Activated CD4-positive, alpha-beta T cell treated with anti-CD3 and anti-CD28 coated beads, Interleukin-2, amount 50 U/mL, for 1 hour (primary cell): ENCODE measurements at regions not wholly inside any gene's neighbourhood (a gene's known extent, or its start where the extent isn't known, plus 50 kb on each side); places are given as distances from the start of the nearest gene placed in this dataset.
"Not testable (repeated sequence)": the region's sequence is repeated elsewhere in the genome, so short reads cannot be mapped to it uniquely, and the experiment has no call there.

ENCODE experiments used
- DNase-seq: peaks from one replicate; pipeline ENCODE4 v3.0.0-alpha.2; 2020

DNA sequence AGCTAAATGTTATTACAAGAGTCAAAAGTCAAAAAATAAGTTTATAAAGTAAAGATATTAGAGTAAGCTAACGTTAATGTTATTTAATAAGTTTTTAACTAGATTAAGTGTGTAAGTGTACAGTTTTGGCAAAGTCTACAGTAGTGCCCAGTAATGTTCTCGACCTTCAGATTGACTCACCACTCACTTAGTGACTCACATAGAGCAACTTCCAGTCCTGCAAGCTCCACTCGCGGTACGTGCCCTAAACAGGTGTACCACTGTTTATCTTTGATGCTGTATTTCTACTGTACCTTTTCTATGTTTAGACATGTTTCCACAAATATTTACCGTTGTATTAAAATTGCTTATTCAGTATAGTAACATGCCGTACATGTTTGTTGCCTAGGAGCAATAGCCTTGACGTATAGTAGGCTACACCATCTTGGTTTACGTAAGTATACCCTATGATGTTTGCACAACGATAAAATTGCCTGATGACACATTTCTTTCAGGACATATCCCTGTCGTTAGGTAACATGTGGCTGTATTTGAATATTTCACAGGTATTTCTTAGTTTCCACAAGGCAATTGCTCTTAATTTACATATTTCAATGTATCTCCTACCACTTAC is 1641.9 kb upstream of the PIK3C3 start:
- no peak for DNase-seq

DNA sequence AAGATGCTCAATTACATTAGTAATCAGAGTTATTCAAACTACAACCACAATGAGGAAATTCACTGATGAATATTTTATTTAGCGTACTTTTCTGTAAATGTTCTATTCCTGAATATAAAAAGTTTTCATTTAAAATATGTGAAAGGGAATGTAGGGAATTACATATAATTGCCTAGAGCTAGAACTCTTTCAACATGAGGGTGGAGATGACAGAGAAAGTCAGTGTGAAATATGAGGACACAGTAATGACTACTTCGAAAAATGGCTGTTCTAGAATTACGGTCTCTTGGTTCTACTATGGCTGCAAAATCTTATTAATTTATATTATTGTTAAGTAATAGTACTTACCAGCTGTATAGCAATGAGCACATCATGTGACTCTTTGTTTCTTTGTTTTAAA is 1647.4 kb upstream of the PIK3C3 start:
- no peak for DNase-seq

DNA sequence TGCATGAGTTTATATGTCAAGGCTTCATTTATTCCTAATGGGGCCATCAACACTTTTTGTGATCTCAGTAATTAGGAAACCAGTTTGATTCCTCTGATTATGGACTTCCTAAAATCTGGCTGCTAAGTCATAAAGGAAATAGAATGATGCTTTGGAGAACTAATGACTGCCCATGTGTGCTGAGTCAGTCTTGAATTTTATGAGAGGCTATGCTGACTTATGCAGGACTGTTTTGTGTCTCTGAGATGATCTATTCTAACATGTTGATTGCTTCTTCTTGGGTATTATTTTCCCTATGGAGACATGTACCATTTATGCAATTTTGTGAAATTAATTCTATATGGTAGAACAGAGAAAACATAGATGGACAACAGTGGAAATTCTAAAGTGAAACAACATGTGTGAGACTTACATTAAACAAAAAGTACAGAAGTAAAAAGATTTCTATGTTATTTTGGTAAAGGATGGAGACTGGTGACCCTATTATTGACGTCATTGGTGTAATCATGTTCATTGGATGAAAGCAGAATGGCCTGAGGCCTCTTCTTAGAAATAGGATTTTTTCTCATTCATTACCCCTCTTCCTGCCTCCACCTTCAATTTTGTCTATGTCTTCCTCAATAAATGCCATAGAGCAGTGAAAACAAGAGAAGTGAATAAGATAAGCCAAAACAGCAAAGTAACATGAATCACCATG is 1658.2 kb upstream of the PIK3C3 start:
- DNase-seq: no peak

DNA sequence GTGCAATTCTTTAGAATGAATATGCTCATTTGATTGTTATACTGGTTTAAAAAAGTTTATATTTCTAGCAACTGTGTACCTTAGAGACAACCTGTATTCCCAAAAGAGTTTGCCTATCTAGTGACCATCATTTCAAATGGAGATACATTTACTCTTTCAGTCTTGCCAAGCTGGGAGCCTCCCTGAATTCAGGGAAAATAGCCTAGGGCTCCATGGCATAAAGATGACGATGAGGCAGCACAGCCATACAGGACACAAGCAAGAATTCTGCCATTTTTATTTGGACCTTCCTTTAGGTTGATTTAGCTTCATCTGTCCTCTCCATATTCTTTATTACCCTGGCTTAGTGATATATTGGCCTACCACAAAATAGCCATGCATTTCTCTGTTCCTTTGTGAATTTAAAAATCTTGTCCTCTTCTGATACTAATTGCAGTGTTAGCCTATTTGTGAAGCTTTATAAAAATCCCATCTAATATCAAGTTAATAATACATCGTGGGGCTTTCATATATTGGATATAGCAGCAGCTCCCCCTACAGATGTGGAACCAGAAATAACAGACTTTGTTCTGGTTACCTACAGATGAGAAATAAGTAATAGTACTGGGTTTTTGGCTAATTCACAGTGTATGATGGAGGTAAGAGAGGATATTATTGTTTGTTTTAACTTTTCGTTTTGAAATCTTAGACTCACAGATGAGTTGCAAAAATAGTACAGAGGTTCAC is 1661.9 kb upstream of the PIK3C3 start:
- no peak for DNase-seq

DNA sequence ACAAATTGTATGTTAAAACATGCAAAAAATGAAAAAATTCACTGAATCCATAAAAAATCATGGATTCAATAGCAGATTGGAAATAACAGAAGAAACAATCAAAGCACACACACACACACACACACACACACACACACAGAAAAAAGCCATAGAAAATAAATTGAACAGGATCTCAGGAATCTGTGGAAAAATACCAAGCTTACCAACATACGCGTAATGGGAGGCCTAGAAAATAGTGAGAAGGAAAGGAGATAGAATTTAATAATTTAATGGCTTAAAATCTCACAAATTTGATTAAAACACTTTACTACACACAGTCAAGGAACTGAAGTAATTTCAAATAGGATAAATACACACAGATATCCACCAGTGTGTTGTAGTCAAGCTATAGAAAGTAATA is 1671.5 kb upstream of the PIK3C3 start:
- no peak for DNase-seq

DNA sequence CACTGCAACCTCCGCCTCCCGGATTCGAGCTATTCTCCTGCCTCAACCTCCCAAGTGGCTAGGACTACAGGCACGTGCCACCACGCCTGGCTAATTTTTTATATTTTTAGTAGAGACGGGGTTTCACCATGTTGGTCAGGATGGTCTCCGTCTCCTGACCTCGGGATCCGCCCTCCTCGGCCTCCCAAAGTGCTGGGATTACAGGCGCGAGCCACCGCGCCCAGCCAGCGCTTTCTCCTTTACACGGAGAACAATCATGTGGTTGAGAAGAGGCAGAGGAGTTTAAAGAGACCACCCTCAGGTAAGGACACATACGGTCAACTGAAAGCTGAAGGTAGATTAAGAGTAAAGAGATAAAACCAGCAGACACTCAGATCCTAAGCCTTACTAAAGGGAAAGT is 1673.7 kb upstream of the PIK3C3 start:
- not testable (repeated sequence) for DNase-seq

DNA sequence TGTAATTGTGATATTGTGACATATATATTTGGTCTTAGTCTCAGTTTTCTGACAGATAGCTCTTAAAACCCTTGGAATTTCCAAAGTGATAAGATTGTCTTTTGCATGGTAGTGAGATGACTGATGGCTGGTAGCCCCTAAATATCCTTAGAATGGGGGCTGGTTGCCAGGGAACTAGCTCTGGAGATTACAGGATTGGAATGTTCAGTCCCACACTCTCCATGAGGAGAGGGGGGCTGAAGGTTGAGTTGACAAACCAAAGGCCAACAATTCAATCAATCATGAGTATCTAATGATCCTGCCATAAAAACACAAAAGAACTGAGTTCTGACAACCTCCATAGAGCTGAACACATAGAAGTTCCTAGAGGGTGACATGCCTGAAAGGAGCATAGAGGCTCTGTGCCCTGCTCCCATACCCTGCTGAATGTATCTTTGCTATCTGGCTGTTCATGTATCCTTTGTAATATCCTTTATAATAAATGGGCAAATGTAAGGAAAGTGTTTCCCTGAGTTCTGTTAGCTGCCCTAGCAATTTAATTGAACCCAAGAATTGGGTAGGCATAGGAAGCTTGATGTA is 1680.3 kb upstream of the PIK3C3 start:
- DNase-seq: no peak

DNA sequence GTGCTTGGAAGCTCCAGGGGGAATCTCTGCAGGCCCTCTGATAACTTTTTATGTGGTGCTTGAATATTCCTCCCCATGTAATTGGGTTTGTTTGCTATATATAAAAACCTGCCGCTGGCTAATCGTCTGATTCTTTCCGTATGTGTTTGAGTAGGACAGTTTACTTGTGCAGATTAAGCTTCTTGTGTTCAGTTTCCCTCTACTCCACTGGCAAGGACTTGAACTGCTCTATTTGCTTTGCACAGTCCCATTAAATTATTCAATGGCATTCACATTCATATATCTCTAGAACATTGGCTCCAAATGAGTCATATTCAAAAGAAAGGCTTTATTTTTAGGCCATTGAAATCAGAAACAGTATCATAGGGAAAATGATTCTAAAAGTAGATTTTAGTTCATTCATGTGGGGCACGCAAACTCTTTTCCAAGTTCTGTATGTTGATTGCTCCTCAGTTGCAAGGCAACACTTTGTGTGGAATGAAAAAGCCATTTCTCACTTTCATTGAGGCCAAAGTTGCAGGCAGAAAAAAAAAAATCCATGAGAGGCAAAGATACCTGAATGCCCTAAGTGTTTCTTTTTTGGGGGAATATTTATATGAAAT is 1682.3 kb upstream of the PIK3C3 start:
- no peak for DNase-seq

DNA sequence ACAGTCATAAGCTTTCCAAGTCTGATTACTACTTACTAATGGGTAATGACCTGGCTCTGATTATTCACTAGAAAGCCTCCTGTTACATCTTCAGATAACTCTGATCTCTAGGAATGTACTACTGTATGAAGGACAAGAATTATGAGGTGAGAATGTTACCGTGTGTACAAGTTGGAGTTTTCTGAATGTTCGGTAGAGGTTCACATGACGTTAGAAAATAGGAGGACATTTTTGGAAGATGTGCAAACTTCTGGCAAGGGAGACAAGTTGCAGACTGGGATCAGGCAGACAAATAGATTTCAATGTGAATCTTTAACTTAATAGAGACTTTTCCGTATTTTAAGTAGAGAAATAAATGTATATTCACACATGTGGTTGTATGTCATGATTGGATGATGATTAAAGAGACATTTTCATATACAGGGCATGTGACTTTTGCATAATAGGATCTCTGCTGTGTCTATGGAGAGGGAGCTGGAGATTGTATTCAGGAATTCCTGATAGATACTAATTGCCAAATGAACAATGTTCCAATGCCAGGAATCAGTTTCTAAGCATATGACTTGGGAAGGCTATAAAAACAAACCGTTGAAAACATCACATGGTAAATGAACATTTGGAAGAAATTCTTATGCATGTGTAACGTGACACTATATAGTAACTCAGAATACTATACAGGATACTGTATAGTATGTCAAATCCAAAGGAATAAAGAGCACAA is 1695.8 kb upstream of the PIK3C3 start:
- no peak for DNase-seq

DNA sequence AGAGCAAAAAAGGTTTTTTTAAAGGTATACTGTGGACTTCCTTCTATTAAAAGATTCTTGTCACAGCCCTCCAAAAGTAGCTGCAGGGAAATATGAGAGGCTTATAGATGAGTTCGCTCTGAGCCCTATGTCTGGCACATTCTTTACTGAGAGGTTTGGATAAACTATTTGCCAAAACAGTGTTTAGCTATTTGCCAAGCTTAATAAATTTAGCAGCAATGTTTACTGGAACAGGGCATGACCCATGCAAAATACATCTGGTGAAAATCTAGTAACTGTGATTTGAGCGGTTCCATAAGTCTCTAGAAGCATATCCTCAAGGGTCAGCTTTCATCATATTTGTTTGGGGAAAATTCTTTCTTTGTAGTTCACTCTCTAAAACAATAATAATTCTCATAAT is 1696.7 kb upstream of the PIK3C3 start:
- DNase-seq: no peak

DNA sequence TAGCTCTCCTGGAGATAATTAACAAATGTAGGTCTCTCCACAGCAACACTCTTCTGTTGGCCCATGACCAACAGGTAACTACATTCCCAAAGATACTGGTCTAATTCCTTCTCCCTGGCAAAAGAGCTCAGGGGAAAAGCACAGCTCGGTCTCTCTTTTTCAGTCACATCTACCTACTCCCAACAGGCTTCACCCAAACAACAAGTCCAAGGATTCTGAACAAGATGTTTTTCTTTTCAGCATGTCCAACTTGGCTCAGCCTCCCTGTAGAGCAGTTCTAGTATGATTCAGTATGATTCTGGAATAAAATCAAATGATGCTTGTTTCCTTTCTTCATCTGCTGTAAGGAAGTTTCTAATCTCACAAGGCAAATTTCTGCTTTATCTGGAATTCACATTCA is 1704.8 kb upstream of the PIK3C3 start:
- no peak for DNase-seq

DNA sequence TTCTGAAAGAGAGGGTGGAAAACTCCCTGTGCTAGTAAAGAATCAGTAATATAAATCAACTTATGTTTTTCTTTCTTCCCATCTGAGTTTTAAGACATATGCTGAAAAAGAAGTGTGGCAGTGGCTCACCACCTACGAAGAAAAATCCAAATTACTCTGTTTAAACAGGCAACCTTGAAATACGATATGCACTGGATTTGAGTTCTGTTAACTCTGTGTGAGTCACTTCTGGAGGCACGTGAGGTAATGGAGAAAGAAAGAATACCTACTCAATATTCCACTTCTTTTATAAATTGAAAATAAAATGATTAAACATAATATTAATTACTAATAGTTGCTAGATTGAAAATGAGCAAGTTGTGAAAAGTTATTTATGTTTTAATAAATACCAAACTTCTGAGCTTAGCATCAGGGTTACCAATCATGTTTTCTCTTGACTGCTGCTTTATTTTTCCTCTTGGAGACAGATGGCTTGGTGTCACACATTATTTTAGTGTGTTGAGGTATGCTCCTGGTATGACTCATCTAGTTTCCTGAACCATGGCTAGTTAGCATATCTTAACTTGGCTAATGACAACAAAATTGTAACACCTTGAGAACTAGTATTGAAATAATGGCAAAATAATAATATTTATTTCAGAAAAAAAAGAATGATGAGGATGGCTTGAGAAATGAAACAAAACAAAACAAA is 1705.5 kb upstream of the PIK3C3 start:
- no peak for DNase-seq

DNA sequence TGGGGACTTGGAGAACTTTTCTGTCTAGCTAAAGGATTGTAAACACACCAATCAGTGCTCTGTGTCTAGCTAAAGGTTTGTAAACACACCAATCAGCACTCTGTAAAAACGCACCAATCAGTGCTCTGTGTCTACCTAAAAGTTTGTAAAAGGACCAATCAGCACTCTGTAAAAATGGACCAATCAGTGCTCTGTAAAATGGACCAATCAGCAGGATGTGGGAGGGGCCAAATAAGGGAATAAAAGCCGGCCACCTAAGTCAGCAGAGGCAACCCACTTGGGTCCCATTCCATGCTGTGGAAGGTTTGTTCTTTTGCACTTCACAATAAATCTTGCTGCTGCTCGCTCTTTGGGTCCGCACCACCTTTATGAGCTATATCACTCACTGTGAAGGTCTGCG is 1709.4 kb upstream of the PIK3C3 start:
- not testable (repeated sequence) for DNase-seq

DNA sequence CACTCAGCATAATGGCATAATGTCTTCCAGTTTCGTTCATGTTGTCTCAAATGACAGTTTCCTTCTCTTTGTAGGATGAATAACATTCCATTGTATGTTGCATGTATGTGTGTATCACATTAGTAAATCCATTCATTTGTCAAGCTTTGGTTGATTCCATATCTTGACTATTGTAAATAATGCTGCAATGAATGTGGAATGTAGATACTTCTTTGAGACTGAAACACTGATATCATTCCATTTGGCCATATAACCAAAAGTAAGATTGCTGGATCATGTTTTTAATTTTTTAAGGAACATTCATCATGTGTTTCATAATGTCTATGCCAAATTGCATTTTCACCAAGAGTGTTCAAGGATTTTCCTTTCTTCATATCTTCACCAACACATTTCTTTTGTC is 1711.4 kb upstream of the PIK3C3 start:
- DNase-seq: no peak

DNA sequence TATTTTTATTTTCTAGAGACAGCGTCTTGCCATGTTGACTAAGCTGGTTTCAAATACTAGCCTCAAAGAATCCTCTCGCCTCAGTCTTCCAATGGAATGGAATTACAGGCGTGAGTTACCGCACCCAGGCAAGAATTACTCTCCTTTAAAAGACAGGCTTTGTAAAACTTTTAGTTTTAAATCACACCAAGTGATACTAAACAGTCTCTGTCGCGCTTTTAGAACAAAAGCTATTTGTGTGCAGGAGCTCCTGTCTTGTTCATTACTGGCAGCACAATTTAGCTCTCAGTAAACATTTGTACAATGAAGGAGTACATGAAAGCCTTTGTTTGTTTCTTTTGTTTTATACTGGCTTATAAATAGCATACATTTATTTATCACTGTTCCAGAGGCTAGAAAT is 1719.2 kb upstream of the PIK3C3 start:
- DNase-seq: no peak

DNA sequence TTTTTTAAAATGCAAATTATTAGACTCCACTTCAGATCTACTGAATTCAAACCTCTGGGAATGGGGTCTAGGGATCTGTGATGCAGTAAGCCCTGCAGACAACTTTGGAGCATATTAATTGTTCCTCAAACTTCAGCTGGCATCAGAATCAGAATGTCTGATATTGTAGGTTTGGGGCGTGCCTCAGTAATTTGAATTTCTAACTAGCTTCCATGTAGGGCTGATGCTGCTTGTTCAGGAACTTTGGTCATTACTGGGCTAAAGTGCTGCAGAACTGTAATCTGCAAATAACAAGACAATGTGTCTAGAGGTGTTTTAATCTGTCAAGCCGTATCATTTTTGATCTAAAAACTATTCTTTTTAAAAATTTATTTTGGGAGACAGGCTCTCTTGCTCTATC is 1719.7 kb upstream of the PIK3C3 start:
- DNase-seq: no peak

DNA sequence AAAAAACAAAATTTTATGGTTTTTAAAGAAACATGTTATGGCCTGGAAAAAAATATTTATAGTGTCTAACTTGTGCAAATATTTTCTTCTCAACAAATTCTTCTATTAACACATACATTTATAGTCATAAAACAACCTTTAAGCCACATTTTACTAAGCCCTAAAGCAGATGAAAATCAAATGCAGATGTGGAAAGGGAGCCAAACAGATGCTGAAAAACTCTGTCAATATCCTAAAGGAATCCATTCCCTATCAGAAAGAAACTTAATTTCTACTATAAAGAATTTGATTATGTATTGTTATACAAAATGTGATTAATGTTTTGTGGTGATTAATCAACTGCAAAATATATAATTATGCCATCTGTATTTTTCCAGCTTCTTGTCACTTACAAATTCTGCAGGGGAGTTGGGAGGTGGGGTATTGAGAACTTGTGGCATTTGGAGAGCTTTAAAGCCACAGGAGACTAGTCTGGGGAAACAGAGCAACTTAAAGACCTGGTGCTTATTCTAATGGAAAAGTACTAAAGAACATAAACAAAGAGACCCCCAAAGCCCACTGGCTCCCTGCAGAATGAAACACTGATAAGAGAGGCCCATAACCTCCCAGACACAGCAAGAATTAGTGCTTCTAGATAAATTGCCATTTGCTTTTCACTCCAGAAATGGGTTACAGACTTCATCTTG is 1721.0 kb upstream of the PIK3C3 start:
- no peak for DNase-seq

DNA sequence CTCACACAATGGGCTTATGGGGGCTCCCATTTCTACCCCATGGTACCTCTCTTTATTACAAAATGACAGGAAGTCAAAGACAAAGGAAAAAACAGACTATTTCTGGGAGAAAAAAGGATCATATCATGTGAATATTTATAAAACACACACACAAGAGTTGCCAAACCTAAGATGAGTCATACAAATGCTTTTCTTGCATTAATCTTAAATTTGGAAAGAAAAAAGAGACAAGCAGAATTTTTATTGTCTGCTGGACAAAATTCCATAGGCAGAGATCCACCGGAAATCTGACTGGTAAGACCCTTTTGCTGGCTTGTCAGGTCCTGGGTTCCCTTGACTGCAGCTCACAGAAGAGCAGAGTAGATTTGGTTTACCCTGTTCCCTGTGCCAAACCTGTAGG is 1732.3 kb upstream of the PIK3C3 start:
- DNase-seq: no peak

DNA sequence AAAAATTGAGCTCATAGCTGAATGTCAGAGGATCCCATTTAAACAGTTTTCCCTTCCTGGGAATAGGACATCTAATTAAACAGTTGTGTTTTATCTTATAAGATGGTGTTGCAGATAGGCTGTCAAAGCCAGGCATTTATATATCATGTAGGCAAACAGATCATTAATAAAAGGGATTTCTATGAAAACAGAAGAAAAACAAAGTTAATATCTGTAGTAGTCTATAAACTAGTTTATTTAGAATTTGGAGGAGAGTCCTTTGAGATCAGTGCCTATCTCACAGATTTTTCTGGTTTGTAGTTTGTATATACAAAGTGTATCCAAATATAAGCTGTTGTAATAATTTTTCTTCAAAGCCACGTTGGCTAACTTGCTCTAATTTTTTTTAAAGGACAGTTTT is 1738.2 kb upstream of the PIK3C3 start:
- DNase-seq: no peak

DNA sequence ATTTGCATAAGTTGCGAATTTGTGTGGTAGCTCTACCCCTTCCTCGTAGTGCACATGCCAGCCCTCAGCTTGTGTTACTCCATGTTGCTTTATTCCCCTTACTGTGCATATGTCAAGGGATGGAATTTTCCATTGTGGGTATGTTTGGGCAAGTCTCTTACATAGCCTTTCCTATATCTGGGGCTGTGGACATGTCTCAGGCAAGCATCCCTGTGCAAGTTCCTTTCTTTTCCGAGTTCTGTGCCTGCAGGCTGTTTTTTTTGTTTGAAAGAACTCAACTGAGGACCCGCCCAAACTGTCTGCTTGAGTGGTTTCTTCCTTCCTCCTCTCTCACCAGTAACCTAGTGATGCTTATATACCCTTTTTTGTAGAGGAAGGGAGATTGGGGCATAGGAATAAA is 1739.1 kb upstream of the PIK3C3 start:
- DNase-seq: no peak

DNA sequence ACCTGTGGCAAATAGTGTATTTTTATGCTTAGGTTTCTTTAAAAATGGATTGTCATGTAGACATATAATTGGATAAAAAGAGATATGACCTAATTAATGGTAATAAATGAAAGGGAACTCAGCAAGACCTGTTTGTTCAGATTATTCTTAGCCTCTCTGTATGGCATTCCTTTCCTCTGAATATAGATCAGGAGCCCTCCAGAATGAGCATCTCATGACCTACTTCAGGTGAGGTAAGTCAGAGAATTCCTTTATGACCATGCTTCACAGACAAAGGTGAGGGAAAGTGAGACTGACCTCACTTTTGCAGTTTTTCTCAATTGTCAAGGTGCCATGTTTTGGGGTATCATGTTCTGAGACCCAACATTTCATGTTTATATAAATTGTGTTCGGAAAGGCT is 1744.3 kb upstream of the PIK3C3 start:
- no peak for DNase-seq

DNA sequence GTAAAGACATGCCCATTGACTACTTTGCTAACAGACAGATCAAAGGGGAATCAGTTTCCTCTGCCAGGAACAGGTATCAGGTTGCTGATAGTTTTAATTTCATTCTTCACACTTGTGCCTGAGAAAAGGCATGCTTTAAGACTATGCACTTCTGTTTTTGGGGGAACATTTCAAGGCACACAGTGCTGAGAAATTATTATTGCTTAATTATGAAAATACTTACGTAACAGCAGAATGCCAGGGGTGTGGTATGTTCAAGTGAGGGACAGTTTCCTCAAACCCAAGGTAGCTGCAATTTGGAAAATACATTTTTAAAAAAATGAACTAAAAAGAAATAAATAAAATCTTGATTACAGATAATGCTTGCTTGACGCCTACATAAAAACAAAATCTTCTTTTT is 1746.1 kb upstream of the PIK3C3 start:
- DNase-seq: no peak
